BJ (cell line): ENCODE measurements at regions not wholly inside any gene's neighbourhood (a gene's known extent, or its start where the extent isn't known, plus 50 kb on each side); places are given as distances from the start of the nearest gene placed in this dataset.

Experiments used
- CTCF ChIA-PET: fragments of 350-600 bp; formaldehyde crosslinking; extraction: SDS; loops from one replicate; lab custom pipeline; 2021; ENCODE audit warnings: antibody characterized with exemption, inconsistent platforms; lab: Yijun Ruan, JAX
- POLR2A ChIA-PET: fragments of 300-600 bp; sonication (Branson Sonifier 250); formaldehyde crosslinking; extraction: SDS; loops from one replicate; lab custom pipeline; 2021; ENCODE audit warnings: antibody characterized with exemption; lab: Charles Lee
- DNase-seq: peaks from one replicate; pipeline ENCODE4 v3.0.0-alpha.2; 2011; ENCODE audit warnings: low read depth
- H3K27me3 ChIP-seq: 2 replicates; pipeline ENCODE4 v1.6.0; 2011; ENCODE audit warnings: low read length; ENCODE audit not compliant: control insufficient read depth, insufficient read depth
- H3K36me3 ChIP-seq: 2 replicates; pipeline ENCODE4 v1.5.1; 2011; ENCODE audit warnings: low read length; ENCODE audit not compliant: control insufficient read depth, insufficient read depth
- H3K4me3 ChIP-seq: 2 replicates; pipeline ENCODE4 v1.5.1; 2011; ENCODE audit warnings: low read depth, mild to moderate bottlenecking, control low read depth, low read length
- TF ChIP-seq, protein P1 (sequence below): IDR thresholded peaks from 2 replicates; pipeline ENCODE4 v1.5.1; 2011; ENCODE audit warnings: low read depth, mild to moderate bottlenecking, control low read depth, inconsistent platforms, low read length, moderate library complexity; ENCODE audit not compliant: insufficient read depth

- Histone ChIP-seq H3K4me3 (no peak overlapping the region), H3K36me3 (no peaks in the 10 kb centered on the region), H3K27me3 (no peaks in the 10 kb centered on the region)
- TF ChIP-seq, protein P1, sequence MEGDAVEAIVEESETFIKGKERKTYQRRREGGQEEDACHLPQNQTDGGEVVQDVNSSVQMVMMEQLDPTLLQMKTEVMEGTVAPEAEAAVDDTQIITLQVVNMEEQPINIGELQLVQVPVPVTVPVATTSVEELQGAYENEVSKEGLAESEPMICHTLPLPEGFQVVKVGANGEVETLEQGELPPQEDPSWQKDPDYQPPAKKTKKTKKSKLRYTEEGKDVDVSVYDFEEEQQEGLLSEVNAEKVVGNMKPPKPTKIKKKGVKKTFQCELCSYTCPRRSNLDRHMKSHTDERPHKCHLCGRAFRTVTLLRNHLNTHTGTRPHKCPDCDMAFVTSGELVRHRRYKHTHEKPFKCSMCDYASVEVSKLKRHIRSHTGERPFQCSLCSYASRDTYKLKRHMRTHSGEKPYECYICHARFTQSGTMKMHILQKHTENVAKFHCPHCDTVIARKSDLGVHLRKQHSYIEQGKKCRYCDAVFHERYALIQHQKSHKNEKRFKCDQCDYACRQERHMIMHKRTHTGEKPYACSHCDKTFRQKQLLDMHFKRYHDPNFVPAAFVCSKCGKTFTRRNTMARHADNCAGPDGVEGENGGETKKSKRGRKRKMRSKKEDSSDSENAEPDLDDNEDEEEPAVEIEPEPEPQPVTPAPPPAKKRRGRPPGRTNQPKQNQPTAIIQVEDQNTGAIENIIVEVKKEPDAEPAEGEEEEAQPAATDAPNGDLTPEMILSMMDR = peak; percentile 38
- no peak for DNase-seq
- POLR2A ChIA-PET = no interaction called here
- CTCF ChIA-PET = interaction anchor here (1.1 to 1.9 kb wide), 2 partner anchors 43 to 125 kb away, joined by 4 to 5 read pairs; no protein-coding TSS in a partner anchor
Observed at GRCh38 chrX:15973299-15973698, 118.7 kb upstream of the AP1S2 start.

DNA sequence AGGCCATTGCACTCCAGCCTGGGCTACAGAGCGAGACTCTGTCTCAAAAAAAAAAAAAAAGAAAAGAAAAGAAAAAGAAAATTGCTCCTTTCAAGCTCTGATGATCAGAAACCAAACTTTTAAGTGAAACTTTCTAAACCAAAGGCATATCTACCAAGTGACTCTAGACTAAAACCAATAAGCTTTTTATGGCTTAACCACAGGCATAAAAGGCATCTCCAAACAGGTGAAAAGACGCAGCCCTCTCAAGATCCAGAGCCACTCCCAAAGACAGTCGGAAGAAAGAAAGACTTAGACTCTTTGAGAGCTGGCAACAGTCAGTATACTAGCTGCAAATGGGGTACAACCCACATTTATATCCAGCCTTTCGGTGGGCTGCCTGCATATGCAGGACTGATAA lies 117.1 kb upstream of the AP1S2 start:
- Histone ChIP-seq H3K4me3 (no peak overlapping the region), H3K27me3 (no peaks in the 10 kb centered on the region), H3K36me3 (no peaks in the 10 kb centered on the region)
- TF ChIP-seq, protein P1 = no peak
- POLR2A ChIA-PET = no interaction called here
- no peak for DNase-seq
- CTCF ChIA-PET = no interaction called here

GRCh38 chrX:15963858-15964257 lies 109.2 kb upstream of the AP1S2 start:
- ChIA-PET POLR2A (no interaction called here), CTCF (no interaction called here)
- TF ChIP-seq, protein P1 = no peak
- Histone ChIP-seq H3K4me3 (no peak overlapping the region), H3K27me3 (no peaks in the 10 kb centered on the region), H3K36me3 (no peaks in the 10 kb centered on the region)
- no peak for DNase-seq

DNA sequence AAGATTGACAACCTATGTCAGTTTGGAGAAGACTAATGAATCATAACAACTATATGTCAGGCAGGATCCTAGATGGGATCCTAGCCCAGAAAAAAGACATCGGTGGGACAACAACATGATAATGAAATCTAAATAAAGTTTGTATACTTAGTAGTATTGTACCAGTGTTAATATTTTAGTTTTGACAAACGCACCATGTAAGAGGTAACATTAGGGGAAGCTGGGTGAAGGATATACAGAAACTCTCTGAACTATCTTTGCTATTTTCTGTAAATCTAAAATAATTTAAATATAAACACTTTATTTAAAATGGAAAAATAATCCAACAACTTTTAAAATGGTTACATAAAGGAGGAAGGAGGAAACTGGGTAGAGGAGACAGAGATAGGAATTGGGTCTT lies 105.6 kb upstream of the AP1S2 start:
- DNase-seq = no peak
- ChIA-PET POLR2A (no interaction called here), CTCF (no interaction called here)
- Histone ChIP-seq H3K36me3 (no peaks in the 10 kb centered on the region), H3K4me3 (no peak overlapping the region), H3K27me3 (no peaks in the 10 kb centered on the region)
- TF ChIP-seq, protein P1 = no peak

DNA sequence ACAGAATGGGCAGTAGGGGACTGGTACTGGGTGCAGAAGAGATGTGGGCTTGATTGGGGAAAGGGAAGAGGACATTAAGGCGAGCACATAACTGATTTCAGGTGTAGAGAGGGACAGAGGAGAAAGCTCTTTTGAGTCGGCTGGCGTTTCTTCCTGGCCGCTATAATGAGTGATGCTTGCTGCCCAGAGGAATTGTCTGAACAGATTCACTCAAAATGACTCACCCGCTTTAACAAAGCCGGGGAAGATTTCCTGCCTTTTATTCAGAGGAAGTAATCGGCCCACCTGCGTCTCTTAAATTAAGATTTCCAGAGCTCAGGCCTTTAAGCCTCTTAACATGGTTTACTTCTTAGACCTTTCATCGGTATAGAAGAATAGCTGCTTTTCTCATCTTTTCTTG lies 102.1 kb upstream of the AP1S2 start:
- POLR2A ChIA-PET = no interaction called here

More for the DNA sequence above, 102.1 kb upstream of the AP1S2 start:
- no peak for DNase-seq
- CTCF ChIA-PET = no interaction called here
- Histone ChIP-seq H3K4me3 (no peak overlapping the region), H3K27me3 (no peaks in the 10 kb centered on the region), H3K36me3 (no peaks in the 10 kb centered on the region)
- TF ChIP-seq, protein P1 = no peak
